ENCODE measurements at regions not wholly inside any gene's neighbourhood (a gene's known extent, or its start where the extent isn't known, plus 50 kb on each side); places are given as distances from the start of the nearest gene placed in this dataset.

DNA sequence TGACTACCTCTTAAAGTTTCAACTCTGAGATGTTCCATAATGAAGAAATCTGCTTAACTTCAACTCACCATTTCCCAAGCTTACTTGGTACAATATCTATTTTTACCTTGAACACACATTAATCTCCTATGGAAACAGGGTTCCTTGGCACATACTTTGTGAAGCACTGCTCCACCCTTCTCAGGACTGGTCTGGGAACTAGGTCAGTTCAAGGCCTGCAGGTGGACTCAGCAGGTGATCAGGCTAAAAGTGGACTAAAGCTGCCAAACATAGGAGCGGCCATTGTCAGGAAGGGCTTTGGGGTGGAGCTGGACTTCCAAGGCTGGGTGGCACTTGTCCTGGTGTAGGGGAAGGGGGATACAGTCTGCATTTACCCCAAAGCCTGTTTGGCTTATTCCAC is 202.3 kb downstream of the NUAK1 start:
- no peak for DNase-seq

DNA sequence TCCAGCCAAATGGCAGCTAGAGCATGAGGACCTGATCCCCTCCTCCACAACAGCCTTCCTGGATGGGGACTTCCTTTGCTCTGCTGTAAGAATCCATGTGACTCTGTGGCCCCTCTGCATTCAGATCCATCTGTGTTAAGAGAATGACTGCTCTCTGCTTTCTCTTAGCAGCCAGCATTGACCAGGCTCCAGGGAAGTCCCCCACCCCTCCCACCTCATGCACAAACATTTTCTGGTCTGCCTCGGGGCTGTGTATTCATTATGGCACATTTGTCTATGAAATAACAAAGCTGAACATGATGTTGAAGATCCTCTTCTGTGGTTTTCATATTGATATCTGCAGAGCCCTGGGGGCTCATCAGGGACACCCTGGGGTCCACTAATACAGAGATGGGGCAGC is 201.7 kb downstream of the NUAK1 start:
- DNase-seq, result no peak

DNA sequence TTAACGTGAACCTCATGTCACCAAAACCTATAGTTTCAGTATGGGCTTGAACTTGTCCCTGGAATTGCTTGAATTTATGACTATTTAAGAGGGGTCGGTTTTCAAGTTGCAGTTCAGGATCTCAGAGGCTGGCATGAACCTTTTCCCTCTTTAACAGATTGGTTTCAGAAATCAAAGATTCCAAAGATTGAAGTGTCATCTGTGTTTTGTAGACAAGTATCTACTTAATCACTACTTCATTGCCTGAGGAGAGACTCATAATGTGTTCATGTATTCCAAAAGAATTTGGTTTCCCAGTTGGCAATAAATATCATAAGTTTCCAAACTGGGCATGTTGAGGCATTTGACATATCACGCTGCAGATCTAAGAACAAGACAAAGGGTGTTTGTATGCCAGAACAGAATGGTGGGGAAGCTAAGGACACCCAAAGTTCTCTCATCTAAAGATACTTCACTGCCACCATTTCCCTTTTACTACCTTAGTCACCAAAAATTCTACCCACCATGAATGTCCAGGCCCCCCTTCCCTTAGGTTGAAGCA is 199.5 kb downstream of the NUAK1 start:
- no peak for DNase-seq

DNA sequence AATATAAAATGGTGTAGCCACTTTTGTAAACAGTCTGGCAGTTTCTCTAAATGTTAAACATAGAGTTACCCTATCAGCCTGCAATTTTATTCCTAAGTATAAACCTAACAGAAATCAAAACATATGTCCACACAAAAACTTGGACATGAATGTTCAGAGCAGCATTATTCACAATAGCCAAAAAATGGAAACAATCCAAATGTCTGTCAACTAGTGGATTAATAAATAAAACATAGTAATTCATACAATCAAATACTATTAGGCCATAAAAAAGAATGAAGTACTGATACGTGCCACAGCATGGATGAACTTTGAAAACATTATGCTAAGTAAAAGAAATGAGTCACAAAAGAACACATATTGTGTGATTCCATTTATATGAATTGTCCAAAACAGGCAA is 196.5 kb downstream of the NUAK1 start:
- no peak for DNase-seq

DNA sequence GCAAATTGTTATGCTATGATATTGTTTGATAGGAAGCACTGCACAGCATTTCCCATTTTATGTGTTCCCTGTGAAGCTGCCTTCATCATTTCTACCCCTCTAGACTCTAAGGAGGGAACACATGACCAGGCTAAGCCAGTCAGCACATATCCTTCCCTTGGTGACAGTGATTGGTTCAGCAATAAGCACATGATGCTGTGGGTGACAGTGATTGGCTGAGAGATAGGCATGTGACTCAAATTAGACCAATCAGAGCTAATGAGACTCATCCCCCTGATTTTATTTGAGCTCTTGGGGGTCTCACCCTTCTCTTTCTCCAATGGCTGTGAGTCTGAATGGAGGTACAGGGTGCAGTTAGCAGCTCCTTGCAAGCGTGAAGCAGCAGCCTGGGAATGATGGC is 195.2 kb downstream of the NUAK1 start:
- DNase-seq, result no peak

DNA sequence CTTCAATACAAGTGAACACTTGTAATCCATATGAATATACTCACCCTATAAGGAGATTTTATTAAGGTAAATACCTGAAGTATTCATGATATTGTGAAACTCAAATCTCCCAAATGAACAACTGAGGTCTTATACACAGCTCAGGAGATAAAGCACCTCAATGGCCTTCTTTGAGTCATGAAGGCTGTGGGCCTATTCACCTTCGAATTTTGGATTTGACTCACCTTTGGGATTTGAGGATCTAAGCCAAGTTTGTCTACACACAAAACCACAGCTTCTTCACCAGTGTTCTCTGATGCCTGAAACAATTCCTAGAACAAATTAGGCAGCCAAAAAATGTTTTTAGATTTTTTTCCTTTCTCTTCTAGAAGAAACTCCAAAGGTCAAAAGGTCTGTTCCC is 194.1 kb downstream of the NUAK1 start:
- no peak for DNase-seq

DNA sequence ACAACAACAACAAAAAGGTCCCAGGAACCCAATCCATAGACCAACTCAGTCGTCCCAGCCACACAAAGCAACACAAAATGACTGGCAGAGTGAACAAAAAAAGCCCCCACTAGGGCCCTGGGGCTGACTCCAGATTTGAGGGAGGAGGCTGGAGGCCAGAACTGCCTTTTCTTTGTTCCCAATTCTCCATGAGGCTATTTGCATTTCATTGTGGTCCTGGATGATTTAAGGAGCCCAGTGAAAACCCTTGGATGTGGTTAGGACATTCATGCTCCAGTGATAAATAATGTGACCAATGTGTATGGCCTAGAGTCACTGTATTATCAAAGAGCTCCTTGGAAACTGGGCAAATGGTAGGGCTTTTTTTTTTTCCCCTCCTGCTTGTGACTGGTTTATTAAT is 192.9 kb downstream of the NUAK1 start:
- no peak for DNase-seq

DNA sequence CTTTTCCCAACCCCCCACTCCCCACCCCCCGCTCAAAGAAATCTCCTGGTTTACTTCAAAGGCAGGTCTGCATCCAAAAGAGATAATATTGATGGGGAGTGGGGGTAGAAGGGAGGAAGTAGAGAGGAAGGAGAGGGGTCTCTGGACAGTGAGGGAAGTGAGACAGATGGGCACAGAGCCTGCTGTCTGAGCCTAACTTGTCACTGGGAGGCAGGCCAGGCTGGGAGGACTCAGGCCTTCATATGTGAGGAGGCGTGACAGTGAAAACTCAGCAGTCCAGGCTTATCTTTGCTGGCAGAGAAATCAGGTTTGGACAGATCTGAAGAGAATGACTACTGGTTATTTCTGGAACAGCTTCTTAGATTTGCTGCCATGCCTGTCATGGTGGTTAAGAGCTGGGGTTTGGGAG is 192.3 kb downstream of the NUAK1 start:
- DNase-seq, result no peak

DNA sequence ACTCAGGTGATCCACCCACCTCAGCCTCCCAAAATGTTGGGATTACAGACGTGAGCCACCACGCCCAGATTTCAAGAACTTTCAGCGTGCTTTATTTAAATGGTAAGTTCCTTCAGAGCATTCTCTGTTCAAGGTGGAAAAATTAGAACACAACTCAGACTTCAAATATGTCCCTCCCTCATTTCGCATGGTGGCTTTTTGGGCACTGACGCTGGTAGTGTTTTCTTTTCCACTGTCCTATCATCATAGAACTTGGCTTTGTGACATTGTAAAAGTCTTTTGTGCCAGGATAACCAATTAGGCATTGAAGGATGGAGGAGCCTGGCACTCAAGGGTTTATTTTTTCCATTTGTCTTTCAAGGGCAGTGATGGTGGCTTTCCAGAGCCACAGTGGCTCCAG is 190.8 kb downstream of the NUAK1 start:
- DNase-seq, result no peak

DNA sequence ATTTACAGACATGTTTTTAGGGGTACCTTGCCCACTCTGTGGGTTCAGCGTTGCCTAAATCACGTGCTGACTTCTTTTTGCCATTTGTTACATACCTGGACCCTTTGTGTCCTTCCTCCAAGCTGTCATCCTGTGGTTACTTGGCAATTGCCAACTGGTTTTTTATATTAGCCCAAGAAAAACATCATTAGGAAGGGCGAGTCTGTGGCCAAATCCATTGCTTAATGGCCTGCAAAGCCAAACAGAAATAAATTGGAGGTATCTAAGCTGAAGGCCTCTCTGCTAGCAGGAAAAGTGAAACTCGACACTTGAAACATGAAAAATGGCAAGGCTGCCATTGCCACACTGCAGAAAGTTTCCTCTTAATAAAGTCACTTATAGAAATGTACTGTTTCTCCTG is 190.4 kb downstream of the NUAK1 start:
- DNase-seq, result peak in 1 of 2 experiments; percentile 41

DNA sequence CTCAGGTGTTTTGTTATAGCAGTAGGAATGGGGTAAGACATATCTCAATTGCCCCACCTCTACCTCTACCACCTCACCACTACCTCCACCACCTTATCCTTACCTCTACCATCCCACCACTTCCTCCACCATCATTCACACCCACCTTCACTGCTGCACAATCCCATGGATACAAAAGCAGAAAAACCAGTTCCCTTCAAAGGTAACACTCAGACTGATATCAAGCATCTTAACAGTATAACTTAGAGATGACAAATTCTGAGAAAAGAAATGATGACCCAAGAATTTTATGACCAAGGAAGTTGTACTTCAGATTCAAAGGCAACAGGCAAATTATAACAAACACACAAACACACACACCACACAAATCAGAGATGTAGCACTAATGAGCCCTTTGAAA is 189.4 kb downstream of the NUAK1 start:
- no peak for DNase-seq

DNA sequence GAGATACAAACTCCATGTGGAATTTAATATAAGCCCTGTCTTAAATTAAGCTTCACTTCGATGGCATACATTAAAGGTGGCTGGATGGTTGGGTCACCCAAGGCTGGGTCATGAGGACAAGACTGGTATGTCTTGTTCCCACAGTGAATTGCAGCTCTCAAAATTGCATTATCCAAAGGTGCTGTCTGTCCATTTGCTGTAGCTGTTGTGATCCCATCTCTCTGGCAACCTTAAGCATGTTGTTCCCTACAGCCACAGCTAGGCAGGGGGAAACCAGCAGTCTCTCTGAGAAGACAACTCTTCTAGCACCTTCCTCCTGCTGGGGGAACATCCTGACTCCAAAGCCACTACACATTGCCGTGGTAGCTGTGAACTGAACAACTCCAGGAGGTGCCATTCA is 187.0 kb downstream of the NUAK1 start:
- DNase-seq, result no peak

DNA sequence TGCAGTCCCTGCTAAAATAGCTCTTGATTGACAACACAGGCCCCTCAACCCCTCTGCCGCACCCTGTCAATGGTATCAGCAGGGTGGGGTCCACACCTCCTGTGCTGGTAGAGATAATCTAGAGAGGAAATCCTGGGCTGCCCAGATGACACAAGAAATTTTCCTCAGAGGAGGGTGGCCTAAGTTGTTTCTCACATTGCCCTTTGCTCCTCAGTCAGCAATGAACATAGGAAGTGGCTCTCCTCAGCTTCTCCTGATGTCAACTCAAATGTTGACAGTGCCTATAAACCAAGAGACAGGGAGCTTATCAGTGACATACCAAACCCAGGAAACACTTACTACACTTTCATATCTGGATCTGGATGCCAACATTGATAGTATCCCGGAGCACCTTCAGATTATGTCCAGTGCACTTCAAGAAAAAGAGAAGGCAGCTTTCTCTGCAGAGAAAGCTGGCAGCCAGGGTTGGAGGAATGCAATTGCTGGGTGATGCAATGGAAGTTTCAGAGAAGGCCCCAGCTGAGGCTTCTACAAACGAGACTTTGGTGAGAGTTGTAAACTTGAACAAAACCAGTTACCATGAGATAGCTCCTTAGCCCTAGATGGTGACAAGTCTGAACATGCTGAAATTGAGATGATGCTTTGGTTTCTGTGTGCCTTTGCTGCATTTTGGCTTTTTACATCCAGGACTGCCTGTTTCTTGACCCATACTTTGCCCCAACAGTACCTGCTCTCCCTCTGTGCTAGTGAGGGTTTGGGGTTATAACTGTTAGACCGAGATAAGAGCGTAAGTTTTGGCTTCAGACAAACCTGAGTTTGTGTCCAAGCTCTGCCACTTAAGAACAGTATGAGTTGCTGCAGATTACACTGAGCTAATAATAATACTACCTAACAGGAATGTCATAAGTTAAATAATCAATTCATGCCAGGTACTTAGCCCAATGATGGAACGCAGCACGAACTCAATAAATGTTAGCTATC is 183.5 kb downstream of the NUAK1 start:
- DNase-seq, result no peak

DNA sequence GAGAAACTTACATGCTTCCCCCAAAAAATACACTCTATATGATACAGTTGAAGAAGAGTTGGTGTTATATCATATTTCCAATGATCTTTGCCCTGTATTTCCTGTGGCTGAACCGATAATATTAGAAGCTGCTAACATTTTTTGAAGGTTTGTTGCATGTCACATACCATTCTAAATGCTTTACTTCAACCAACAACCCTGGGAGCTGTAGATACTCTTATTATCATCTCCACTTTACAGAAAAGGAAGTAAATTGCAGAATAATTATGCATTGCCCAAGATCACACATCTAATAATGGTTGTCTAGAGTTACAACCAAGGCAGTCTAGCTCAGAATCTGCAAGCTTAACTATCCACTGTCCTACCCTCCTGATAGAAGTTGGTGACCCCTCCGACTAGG is 182.8 kb downstream of the NUAK1 start:
- DNase-seq, result no peak

DNA sequence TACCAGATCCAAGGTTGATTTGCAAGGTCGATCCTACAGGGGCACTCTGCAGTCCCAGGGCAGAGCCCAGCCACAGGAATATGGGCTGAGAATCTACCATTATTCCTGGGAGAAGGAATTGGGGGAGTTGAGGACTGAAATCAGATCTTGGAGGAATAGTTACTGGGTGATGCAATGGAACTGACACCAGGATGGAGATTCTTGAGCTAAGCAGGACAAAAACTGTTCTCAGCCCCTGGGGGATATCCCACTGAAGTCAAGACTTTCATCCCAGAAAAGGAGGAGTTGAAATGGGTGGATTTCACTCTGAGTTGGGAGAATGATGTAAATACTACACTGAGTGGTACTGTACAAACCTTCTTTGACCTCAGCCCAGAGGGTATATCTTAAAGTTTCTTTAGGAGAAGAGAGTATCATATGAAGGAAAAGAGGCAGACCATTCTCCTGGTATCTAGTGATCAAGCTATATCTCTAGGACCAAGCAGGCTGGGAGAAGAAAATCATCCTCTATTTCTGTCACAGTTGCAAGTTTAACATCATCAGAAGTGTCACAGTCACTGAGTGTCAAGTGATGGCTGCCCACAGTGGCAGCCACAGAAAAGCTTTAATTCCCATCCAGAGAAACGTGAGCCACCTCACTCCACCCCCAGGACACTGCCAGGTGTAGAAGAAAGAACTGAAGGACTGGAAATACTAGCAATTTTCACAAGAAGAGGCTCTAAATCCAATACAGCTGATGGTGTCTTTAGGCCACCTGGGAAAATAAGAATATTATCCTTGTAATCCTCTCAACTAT is 181.9 kb downstream of the NUAK1 start:
- no peak for DNase-seq

DNA sequence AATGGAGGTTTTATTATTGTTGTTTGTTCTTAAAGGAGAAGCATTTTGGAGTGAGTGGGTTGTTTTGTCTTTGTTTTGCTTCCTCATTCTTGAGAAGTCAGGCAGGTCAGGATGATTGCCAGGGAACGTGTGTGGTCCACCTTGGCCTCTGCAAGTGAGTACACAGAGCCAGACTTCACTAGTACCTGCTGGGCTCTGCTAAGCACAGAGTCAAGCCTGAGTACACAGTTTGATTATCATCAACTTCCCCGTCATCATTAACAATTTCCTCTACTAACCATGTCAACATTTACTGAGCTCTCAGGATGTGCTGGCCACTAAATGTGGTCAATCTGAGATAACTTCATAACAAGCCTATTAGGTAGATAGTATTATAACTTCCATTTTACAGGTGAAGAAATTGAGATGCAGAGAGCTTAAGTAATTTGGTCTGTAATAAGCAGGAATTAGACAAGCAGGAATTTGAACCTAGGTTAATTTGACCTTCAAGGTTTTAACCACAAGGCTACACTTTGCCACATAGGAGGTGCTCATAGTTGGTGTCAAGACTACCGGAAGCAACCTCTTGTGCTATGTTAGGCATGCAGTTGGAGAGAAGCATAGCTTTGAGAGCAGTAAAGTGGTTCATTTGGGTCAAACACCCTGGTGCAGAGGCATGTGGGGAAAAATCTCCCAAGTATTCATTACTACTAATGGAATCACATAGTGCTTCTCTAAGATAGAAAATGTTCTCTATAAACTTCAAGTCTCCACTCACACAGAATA is 178.3 kb downstream of the NUAK1 start:
- DNase-seq, result no peak

DNA sequence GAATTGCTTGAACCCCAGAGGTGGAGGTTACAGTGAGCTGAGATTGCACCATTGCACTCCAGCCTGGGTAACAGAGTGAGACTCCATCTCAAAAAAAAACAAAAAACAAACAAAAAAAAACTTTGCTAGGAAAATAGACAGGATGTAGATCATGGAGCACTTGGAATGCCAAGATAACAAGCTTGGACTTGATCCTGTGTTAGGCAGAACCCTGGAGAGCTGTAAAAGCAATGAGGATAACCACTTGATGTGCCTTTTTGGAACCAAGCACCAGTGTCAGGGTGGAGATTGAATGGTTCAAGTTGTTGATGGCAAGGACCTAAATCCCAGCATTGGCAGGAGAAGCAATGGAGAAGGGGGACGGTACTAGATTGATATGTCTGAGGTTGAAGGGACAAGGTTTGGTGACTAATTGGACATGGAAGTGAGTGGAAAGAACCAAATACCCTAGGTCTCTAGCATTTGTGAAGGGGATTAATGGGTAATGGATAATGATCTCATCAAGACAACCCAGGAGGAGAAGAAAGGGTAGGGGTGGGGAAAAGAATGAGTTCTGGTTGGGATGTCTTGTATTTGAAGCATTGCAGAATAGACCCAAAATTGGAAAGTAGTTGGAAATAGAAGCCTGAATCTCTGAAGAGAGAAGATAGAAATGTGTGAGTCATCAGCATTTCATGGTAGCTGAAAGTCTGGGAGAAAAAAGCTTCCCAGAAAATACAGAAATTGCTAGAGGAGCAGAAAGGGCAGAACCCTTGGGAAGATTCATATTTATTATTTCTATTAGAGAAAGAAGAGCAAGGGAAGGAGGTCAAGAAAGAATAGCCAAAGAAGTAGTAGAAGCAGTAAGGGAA is 176.7 kb downstream of the NUAK1 start:
- no peak for DNase-seq

DNA sequence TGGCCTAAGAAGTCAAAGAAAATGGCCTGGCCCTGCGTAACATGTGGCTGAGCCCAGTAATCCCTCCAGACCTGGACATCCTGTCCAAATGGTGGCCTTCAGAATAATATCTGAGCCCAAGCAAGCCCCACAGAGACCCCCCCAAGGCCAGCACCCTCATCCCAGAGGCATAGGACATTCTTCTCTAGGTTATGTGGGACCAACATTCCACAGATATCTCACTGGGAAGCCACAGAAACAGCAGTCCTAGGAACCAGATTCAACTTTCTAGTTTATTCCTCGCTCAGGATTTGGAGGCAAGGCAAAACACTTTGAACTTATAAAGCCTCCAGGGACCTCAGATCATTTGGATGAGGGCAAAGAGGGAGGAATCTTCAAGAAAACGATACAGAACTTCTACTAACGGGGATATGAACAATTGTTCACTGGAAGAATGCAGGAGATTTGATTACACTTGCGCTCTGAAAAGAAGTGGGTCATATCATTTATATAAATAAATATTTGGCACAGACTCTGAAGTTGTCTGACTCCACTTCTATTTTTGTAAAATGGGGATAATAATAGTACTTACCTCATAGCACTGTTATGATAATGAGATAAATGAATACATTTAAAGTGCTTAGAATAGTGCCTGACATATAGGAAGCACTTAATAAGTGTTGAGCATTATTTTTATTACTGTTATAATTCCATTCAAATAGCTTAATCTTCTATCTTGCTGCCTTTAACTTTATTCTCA is 171.5 kb downstream of the NUAK1 start:
- DNase-seq, result no peak

DNA sequence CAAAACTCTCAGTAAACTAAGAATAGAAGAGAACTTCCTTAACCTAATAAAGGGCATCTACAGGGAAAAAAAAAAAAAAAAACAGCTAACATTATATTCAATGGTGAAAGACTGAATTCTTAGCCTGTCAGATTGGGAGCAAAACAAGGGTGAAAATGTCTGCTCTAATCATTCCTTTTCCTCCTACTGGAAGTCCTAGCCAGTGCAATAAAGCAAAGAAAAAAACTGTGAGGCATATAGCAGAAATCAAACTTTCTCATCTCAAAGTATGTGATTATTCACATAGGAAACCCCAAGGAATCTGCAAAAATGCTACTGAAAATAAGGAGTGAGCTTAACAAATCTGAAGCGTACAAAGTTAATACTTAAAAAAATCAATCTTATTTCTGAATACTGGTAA is 170.7 kb downstream of the NUAK1 start:
- DNase-seq, result no peak

DNA sequence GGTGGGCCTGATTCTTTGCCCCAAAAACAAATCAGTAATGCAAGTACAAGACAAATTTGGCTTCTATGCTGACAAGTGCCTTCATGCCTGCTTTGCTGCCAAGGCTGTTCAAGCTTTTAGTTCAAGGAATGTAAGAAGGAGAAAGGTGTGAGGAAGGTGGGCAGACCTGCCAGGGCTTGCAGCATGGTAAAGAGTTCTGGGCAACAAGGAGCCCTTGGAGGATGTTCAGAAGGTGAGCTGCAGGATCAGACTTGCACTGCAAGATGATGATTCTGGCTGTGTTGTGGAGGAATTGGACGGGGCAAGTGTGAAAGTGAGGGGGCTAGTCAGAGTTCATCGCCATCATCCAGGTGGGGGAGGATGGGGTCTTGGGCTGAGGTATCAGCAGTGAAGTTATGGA is 167.9 kb downstream of the NUAK1 start:
- no peak for DNase-seq

DNA sequence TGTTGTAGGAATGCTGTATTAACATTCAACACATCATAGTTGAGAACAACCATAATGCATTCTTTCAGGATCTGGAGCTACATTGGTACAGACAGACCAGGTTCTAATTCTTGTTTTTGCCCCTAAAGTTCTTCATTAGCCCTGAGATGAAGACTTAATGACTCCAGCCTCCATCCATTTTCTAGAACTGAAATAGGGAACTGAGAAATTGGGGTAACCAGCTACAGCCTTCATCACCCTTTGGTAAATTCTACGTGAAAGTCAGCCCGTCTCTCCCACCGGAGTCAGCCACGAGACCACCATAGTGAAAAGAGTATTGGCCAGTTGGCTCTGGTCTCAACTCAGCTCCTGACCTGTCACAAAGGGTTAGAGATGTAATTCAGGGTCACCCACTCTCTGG is 164.0 kb downstream of the NUAK1 start:
- DNase-seq, result no peak

Data from NCI-H2081 (cell line).